Thyroid gland (tissue), 4 donors: ENCODE measurements at regions not wholly inside any gene's neighbourhood (a gene's known extent, or its start where the extent isn't known, plus 50 kb on each side); places are given as distances from the start of the nearest gene placed in this dataset.

Source experiments
- DNase-seq, 2 donors: peaks; one replicate each; pipeline ENCODE4 v3.0.0-alpha.2; 2019
- H3K27ac ChIP-seq, 3 donors: fragments of 200-600 bp; sonication (generic); 1 replicate in 2 of 3; 2 replicates in 1 of 3; pipeline ENCODE4 v1.5.1; 2016 to 2019; ENCODE audit warnings: mild to moderate bottlenecking in 1 of 3, moderate library complexity in 1 of 3
- H3K27me3 ChIP-seq: fragments of 200-600 bp; sonication (generic); one replicate; pipeline ENCODE4 v1.5.1; 2019
- H3K36me3 ChIP-seq, 2 donors: fragments of 200-600 bp; sonication (generic); one replicate each; pipeline ENCODE4 v1.5.1; 2016 to 2019
- H3K4me1 ChIP-seq, 2 donors: fragments of 200-600 bp; sonication (generic); one replicate each; pipeline ENCODE4 v1.5.1; 2017 to 2019
- H3K4me3 ChIP-seq, 3 donors: fragments of 200-600 bp; sonication (generic); replicated peaks in 1 of 3; 1 replicate in 2 of 3; 2 replicates in 1 of 3; pipeline ENCODE4 v1.5.1; 2016; ENCODE audit warnings: mild to moderate bottlenecking in 1 of 3
- H3K9me3 ChIP-seq: fragments of 200-600 bp; sonication (generic); one replicate; pipeline ENCODE4 v1.5.1; 2017
- CTCF ChIP-seq, 6 experiments: fragments of 200-600 bp in 3 of 6; fragments of 450-650 bp in 3 of 6; sonication (generic) in 3 of 6; IDR thresholded peaks; one replicate each; pipeline ENCODE4 v1.5.1; 2016 to 2019; ENCODE audit warnings: antibody characterized with exemption in 6 of 6, mild to moderate bottlenecking in 2 of 6, inconsistent platforms in 1 of 6, moderate library complexity in 1 of 6
- POLR2A ChIP-seq, 2 donors: fragments of 450-650 bp; IDR thresholded peaks; one replicate each; pipeline ENCODE4 v1.6.1; 2017; ENCODE audit warnings: antibody characterized with exemption in 2 of 2, mild to moderate bottlenecking in 2 of 2, moderate library complexity in 1 of 2
- WGBS, 2 donors: methylation state at CpG; one replicate each; pipeline ENCODE4 v1.1.5; 2017; 5-methylcytosine and 5-hydroxymethylcytosine counted together
- intact Hi-C: fragments of 100-400 bp; cut with DNase I; formaldehyde crosslinking; loops from one replicate; pipeline ENCODE4 v1.15.1; 2023

DNA sequence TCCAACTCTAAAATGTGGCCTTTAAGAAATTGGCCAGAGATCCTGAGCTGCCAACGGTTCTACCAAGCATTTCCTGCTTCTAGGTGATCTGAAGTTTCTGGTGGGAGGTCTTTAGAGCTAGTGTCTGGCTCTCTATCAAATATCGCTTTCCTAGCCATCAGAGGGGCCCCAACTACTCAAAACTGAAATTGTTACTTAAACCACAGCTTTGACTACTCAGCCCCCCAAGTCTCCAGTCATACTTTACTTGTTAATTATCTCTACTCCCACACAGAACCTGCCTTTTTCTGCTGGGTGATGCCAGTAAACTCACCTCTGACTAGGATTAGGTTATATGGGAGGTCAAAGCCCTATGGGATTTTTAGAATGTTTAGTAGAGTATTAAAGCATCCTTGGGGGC, 95.1 kb downstream of the FASLG start:
- intact Hi-C loops = no loop called here
- 63 to 68% methylated on average over 2 of the region's 2 CpGs for WGBS, 2 donors

DNA sequence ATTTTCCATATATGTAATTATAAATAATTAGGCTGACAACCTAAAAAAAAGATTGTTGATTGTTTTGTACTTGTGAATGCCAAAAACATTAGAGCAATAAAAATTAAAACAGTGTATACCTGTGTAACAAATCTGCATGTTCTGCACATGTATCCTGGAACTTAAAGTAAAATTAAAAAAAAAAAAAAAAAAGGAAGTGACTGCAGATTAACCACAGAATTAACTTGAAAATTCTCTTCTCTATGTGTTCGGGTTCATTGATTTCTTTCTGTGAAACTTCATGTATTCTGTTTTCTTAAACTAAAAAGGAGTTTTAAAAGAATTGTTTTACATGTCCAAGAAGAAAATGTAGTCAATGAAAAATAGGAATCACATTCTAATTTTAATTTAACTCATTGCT, 95.7 kb downstream of the FASLG start:
- TF ChIP-seq CTCF (IDR thresholded peaks at IDR 0.05) (no peak), POLR2A (IDR thresholded peaks at IDR 0.05) (no peak)
- DNase-seq = no peak
- H3K27me3 ChIP-seq = no peaks in the 10 kb centered on the region
- H3K36me3 ChIP-seq = no peaks in the 10 kb centered on the region
- no peaks in the 10 kb centered on the region for H3K4me1 ChIP-seq
- intact Hi-C loops = no loop called here
- H3K27ac ChIP-seq = no peak overlapping the region
- no peak overlapping the region for H3K4me3 ChIP-seq
- no peaks in the 10 kb centered on the region for H3K9me3 ChIP-seq
- WGBS, 2 donors = 71 to 87% methylated on average over 1 of the region's 1 CpG

More for the DNA sequence above, 95.1 kb downstream of the FASLG start:
- TF ChIP-seq CTCF (IDR thresholded peaks at IDR 0.05) (no peak), POLR2A (IDR thresholded peaks at IDR 0.05) (no peak)
- Histone ChIP-seq H3K27ac (no peak overlapping the region), H3K4me1 (no peaks in the 10 kb centered on the region), H3K9me3 (no peaks in the 10 kb centered on the region), H3K36me3 (no peaks in the 10 kb centered on the region), H3K27me3 (no peaks in the 10 kb centered on the region), H3K4me3 (no peak overlapping the region)
- no peak for DNase-seq

- H3K9me3 ChIP-seq = no peaks in the 10 kb centered on the region
- 94% methylated on average over 7 of the region's 7 CpGs for WGBS, 2 donors
- no peak for TF ChIP-seq CTCF (IDR thresholded peaks at IDR 0.05)
- no peak for TF ChIP-seq POLR2A (IDR thresholded peaks at IDR 0.05)
- H3K4me3 ChIP-seq = no peak overlapping the region
- no peaks in the 10 kb centered on the region for H3K36me3 ChIP-seq
- H3K27me3 ChIP-seq = no peaks in the 10 kb centered on the region
- DNase-seq = no peak
- H3K4me1 ChIP-seq = no peaks in the 10 kb centered on the region
- no peak overlapping the region for H3K27ac ChIP-seq
- intact Hi-C loops = no loop called here
These were observed 96.2 kb downstream of the FASLG start for GRCh38 chr1:172755099-172755498.

GRCh38 chr1:172756024-172756423, 97.1 kb downstream of the FASLG start:
- WGBS, 2 donors = 65 to 74% methylated on average over 4 of the region's 4 CpGs
- Histone ChIP-seq H3K4me3 (no peak overlapping the region), H3K9me3 (no peaks in the 10 kb centered on the region), H3K36me3 (no peaks in the 10 kb centered on the region), H3K27me3 (no peaks in the 10 kb centered on the region), H3K27ac (no peak overlapping the region), H3K4me1 (no peaks in the 10 kb centered on the region)
- no peak for DNase-seq
- intact Hi-C loops = no loop called here
- TF ChIP-seq POLR2A (IDR thresholded peaks at IDR 0.05) = no peak

GRCh38 chr1:172758259-172758658, 99.4 kb downstream of the FASLG start:
- no peak for TF ChIP-seq CTCF (IDR thresholded peaks at IDR 0.05)
- TF ChIP-seq POLR2A (IDR thresholded peaks at IDR 0.05) = no peak
- H3K9me3 ChIP-seq = no peaks in the 10 kb centered on the region
- H3K4me3 ChIP-seq = no peak overlapping the region
- intact Hi-C loops = no loop called here
- H3K27me3 ChIP-seq = no peaks in the 10 kb centered on the region
- no peak for DNase-seq
- H3K4me1 ChIP-seq = no peaks in the 10 kb centered on the region
- 97 to 98% methylated on average over 2 of the region's 2 CpGs for WGBS, 2 donors
- H3K36me3 ChIP-seq = no peaks in the 10 kb centered on the region
- no peak overlapping the region for H3K27ac ChIP-seq

DNA sequence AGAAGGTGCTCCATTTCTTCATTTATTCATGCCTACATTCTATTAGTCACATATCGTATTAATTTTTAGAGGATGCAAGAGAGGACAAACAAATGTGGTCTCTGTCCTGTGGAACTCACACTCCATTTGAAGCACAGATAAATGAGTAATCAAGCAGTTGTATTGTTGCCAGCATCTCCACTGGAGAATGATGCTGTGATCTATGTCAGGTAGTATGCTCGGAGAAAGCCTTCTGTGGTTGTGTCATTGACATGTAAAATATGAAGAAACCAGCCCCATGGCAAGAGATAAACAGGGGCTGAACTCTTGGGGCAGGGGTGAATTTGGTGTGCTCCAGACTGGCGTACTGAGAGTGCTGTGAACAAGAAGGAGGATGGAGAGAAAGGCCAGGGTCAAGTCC, 101.2 kb downstream of the FASLG start:
- no peak for DNase-seq
- H3K4me1 ChIP-seq = no peaks in the 10 kb centered on the region
- no peak overlapping the region for H3K4me3 ChIP-seq
- no peaks in the 10 kb centered on the region for H3K36me3 ChIP-seq
- no peak overlapping the region for H3K27ac ChIP-seq
- no peaks in the 10 kb centered on the region for H3K27me3 ChIP-seq
- intact Hi-C loops = no loop called here
- WGBS, 2 donors = 82 to 92% methylated on average over 3 of the region's 3 CpGs
- TF ChIP-seq POLR2A (IDR thresholded peaks at IDR 0.05) (no peak), CTCF (IDR thresholded peaks at IDR 0.05) (no peak)
- H3K9me3 ChIP-seq = no peaks in the 10 kb centered on the region
